PC-9 (cell line): ENCODE measurements at regions not wholly inside any gene's neighbourhood (a gene's known extent, or its start where the extent isn't known, plus 50 kb on each side); places are given as distances from the start of the nearest gene placed in this dataset.

Source experiments
- BruUV-seq: library from RNA; stranded (reverse); fragments of 400-500 nt; replicated peaks from 2 replicates; lab custom pipeline; 2021; lab: Mats Ljungman, UMichigan
- CTCF ChIA-PET: fragments of 300-600 bp; sonication (Branson Sonifier 250); formaldehyde crosslinking; loops from one replicate; lab custom pipeline; 2022; ENCODE audit warnings: antibody characterized with exemption; lab: Charles Lee
- POLR2A ChIA-PET: fragments of 300-600 bp; sonication (Branson Sonifier 250); formaldehyde crosslinking; loops from one replicate; lab custom pipeline; 2022; ENCODE audit warnings: antibody characterized with exemption; ENCODE audit not compliant: unreplicated experiment; lab: Charles Lee
- DNase-seq, 2 experiments: peaks; one replicate each; pipeline versions ENCODE4 v3.0.0 to v3.0.0-alpha.2; 2015 to 2022; ENCODE audit warnings: mixed read lengths in 1 of 2
- H2AFZ ChIP-seq: fragments of 200-600 bp; sonication (generic); 2 replicates; pipeline ENCODE4 v1.8.1; 2017; ENCODE audit warnings: antibody characterized with exemption
- H3F3A ChIP-seq: fragments of 200-600 bp; sonication (generic); 2 replicates; pipeline ENCODE4 v1.8.1; 2017; ENCODE audit warnings: antibody characterized with exemption, mild to moderate bottlenecking, low read depth; ENCODE audit not compliant: insufficient read depth
- H3K27ac ChIP-seq: fragments of 200-600 bp; sonication (generic); 2 replicates; pipeline ENCODE4 v1.6.1; 2016; ENCODE audit warnings: mixed run types
- H3K27me3 ChIP-seq: fragments of 200-600 bp; sonication (generic); 2 replicates; pipeline ENCODE4 v1.6.1; 2016; ENCODE audit warnings: low read depth, mixed run types; ENCODE audit not compliant: insufficient read depth
- H3K36me3 ChIP-seq: fragments of 200-600 bp; sonication (generic); 2 replicates; pipeline ENCODE4 v1.6.1; 2016; ENCODE audit warnings: low read depth, mixed run types
- H3K4me1 ChIP-seq: fragments of 200-600 bp; sonication (generic); replicated peaks from 2 replicates; pipeline ENCODE4 v1.6.1; 2016; ENCODE audit warnings: mixed run types; ENCODE audit not compliant: insufficient read depth
- H3K4me2 ChIP-seq: fragments of 200-600 bp; sonication (generic); 2 replicates; pipeline ENCODE4 v1.6.1; 2017; ENCODE audit warnings: mixed run types
- H3K4me3 ChIP-seq: fragments of 200-600 bp; sonication (generic); 2 replicates; pipeline ENCODE4 v1.6.1; 2016; ENCODE audit warnings: mixed run types
- H3K79me2 ChIP-seq: fragments of 200-600 bp; sonication (generic); 2 replicates; pipeline ENCODE4 v1.6.1; 2017; ENCODE audit warnings: low read depth, mixed run types
- H3K9me2 ChIP-seq: fragments of 200-600 bp; sonication (generic); 2 replicates; pipeline ENCODE4 v1.8.1; 2017; ENCODE audit warnings: mild to moderate bottlenecking; ENCODE audit not compliant: insufficient read depth
- H3K9me3 ChIP-seq: fragments of 200-600 bp; sonication (generic); 2 replicates; pipeline ENCODE4 v1.8.1; 2016; ENCODE audit warnings: low read depth; ENCODE audit not compliant: insufficient read depth
- H4K20me1 ChIP-seq: fragments of 200-600 bp; sonication (generic); 2 replicates; pipeline ENCODE4 v1.8.1; 2017; ENCODE audit not compliant: insufficient read depth
- EZH2 ChIP-seq: fragments of 200-600 bp; sonication (generic); IDR thresholded peaks from 2 replicates; pipeline ENCODE4 v1.8.0; 2017; ENCODE audit warnings: antibody characterized with exemption, low read depth
- intact Hi-C: fragments of 100-400 bp; cut with micrococcal nuclease; formaldehyde crosslinking; loops from one replicate; pipeline ENCODE4 v1.10.0; 2022; ENCODE audit not compliant: unreplicated experiment
- TF ChIP-seq, protein P1 (sequence below): fragments of 200-600 bp; sonication (generic); conservative IDR thresholded peaks from 2 replicates; pipeline ENCODE4 v1.6.1; 2017; ENCODE audit warnings: mixed run types, antibody characterized with exemption, mild to moderate bottlenecking, moderate library complexity

DNA sequence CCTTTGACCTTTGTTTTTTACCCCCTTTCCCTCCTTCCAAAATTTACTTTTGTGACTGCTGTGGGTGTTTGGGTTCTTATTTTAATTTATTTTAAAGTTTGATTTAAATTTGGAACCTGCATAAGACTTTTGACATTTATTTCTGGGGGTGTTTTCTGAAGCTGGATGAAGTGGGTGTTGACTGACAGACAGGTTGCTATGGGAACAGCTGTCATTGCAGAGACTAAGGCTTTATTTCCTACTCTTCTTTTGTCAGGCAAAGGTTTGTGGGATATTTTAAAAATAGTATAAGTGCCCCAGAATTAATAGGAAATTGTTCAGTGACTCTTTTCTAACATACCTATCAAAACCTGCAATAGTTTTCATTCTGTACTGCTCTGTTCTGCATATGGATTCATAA is 290.8 kb upstream of the ESRRG start:
- no peaks in the 10 kb centered on the region for H3K36me3 ChIP-seq
- no peak overlapping the region for H3K4me3 ChIP-seq
- H3K79me2 ChIP-seq = no peaks in the 10 kb centered on the region
- no peak overlapping the region for H3K4me2 ChIP-seq
- ChIA-PET CTCF (no interaction called here), POLR2A (no interaction called here)
- H4K20me1 ChIP-seq = no peaks in the 10 kb centered on the region
- H3K27me3 ChIP-seq = no peaks in the 10 kb centered on the region
- intact Hi-C loops = no loop called here
- H3K9me2 ChIP-seq = no peaks in the 10 kb centered on the region
- H3K9me3 ChIP-seq = no peaks in the 10 kb centered on the region
- H2AFZ ChIP-seq = no peak overlapping the region
- no peak overlapping the region for H3K27ac ChIP-seq
- H3F3A ChIP-seq = no peaks in the 10 kb centered on the region
- BruUV-seq = no TSS peak
- no peak for DNase-seq
- TF ChIP-seq, protein P1, sequence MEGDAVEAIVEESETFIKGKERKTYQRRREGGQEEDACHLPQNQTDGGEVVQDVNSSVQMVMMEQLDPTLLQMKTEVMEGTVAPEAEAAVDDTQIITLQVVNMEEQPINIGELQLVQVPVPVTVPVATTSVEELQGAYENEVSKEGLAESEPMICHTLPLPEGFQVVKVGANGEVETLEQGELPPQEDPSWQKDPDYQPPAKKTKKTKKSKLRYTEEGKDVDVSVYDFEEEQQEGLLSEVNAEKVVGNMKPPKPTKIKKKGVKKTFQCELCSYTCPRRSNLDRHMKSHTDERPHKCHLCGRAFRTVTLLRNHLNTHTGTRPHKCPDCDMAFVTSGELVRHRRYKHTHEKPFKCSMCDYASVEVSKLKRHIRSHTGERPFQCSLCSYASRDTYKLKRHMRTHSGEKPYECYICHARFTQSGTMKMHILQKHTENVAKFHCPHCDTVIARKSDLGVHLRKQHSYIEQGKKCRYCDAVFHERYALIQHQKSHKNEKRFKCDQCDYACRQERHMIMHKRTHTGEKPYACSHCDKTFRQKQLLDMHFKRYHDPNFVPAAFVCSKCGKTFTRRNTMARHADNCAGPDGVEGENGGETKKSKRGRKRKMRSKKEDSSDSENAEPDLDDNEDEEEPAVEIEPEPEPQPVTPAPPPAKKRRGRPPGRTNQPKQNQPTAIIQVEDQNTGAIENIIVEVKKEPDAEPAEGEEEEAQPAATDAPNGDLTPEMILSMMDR = no peak
- no peak for TF ChIP-seq EZH2
- no peaks in the 10 kb centered on the region for H3K4me1 ChIP-seq

GRCh38 chr1:217012659-217013058 is 289.4 kb upstream of the ESRRG start:
- Histone ChIP-seq H2AFZ (no peak overlapping the region), H4K20me1 (no peaks in the 10 kb centered on the region), H3K27ac (no peak overlapping the region), H3K9me3 (no peaks in the 10 kb centered on the region), H3K4me2 (no peak overlapping the region), H3K79me2 (no peaks in the 10 kb centered on the region), H3K4me3 (no peak overlapping the region), H3F3A (no peaks in the 10 kb centered on the region), H3K36me3 (no peaks in the 10 kb centered on the region), H3K4me1 (no peaks in the 10 kb centered on the region), H3K27me3 (no peaks in the 10 kb centered on the region), H3K9me2 (no peaks in the 10 kb centered on the region)
- intact Hi-C loops = no loop called here
- no peak for TF ChIP-seq EZH2
- TF ChIP-seq, protein P1 = no peak
- POLR2A ChIA-PET = no interaction called here
- no peak for DNase-seq
- no TSS peak for BruUV-seq
- CTCF ChIA-PET = no interaction called here

GRCh38 chr1:217011097-217011496 is 287.9 kb upstream of the ESRRG start:
- CTCF ChIA-PET = no interaction called here

More at GRCh38 chr1:217011097-217011496, 287.9 kb upstream of the ESRRG start:
- BruUV-seq = no TSS peak
- Histone ChIP-seq H3K9me3 (no peaks in the 10 kb centered on the region), H3K27ac (no peak overlapping the region), H4K20me1 (no peaks in the 10 kb centered on the region), H3K9me2 (no peaks in the 10 kb centered on the region; the same call in 1 of the 2 replicates), H2AFZ (no peak overlapping the region), H3F3A (no peaks in the 10 kb centered on the region), H3K4me3 (no peak overlapping the region), H3K4me1 (no peaks in the 10 kb centered on the region), H3K79me2 (no peaks in the 10 kb centered on the region), H3K4me2 (no peak overlapping the region), H3K27me3 (no peaks in the 10 kb centered on the region), H3K36me3 (no peaks in the 10 kb centered on the region)
- no peak for DNase-seq
- no peak for TF ChIP-seq EZH2
- TF ChIP-seq, protein P1 = no peak
- POLR2A ChIA-PET = no interaction called here
- intact Hi-C loops = no loop called here
